D721Med (cell line): ENCODE measurements at regions not wholly inside any gene's neighbourhood (a gene's known extent, or its start where the extent isn't known, plus 50 kb on each side); places are given as distances from the start of the nearest gene placed in this dataset.

Experiments used
- DNase-seq: peaks from one replicate; pipeline ENCODE4 v3.0.0; 2011; ENCODE audit warnings: low spot score; ENCODE audit not compliant: insufficient read length
- FAIRE-seq: peaks from 2 replicates; lab custom pipeline; 2011; peaks lifted over from hg19 to GRCh38; lab: Jason Lieb, UNC
- CTCF ChIP-seq: IDR thresholded peaks from 2 replicates; pipeline ENCODE4 v1.5.1; 2012; ENCODE audit warnings: mild to moderate bottlenecking, control low read depth; ENCODE audit not compliant: insufficient read depth; ENCODE audit errors: missing control alignments

GRCh38 chr2:107645586-107645985 lies 181.1 kb upstream of the RGPD4 start:
- DNase-seq (no peak), FAIRE-seq (no peak)

GRCh38 chr2:107648781-107649404 lies 177.8 kb upstream of the RGPD4 start:
- no peak for DNase-seq
- FAIRE-seq: no peak

More at GRCh38 chr2:107645586-107645985, 181.1 kb upstream of the RGPD4 start:
- no peak for TF ChIP-seq CTCF

GRCh38 chr2:107657049-107657448 lies 169.6 kb upstream of the RGPD4 start:
- no peak for DNase-seq
- FAIRE-seq: no peak
- no peak for TF ChIP-seq CTCF

More at GRCh38 chr2:107648781-107649404, 177.8 kb upstream of the RGPD4 start:
- TF ChIP-seq CTCF: no peak

GRCh38 chr2:107663632-107664031 lies 163.1 kb upstream of the RGPD4 start:
- no peak for FAIRE-seq
- no peak for TF ChIP-seq CTCF
- no peak for DNase-seq

GRCh38 chr2:107669335-107669734 lies 157.4 kb upstream of the RGPD4 start:
- FAIRE-seq: no peak
- no peak for DNase-seq
- no peak for TF ChIP-seq CTCF

- no peak for FAIRE-seq
- DNase-seq: no peak
- TF ChIP-seq CTCF: no peak
These were observed 144.8 kb upstream of the RGPD4 start for GRCh38 chr2:107681936-107682335.

- DNase-seq: no peak
- no peak for TF ChIP-seq CTCF
- no peak for FAIRE-seq
These were observed 142.3 kb upstream of the RGPD4 start for GRCh38 chr2:107684421-107684820.
